Mesothelial cell of epicardium (in vitro differentiated cells): ENCODE measurements at regions not wholly inside any gene's neighbourhood (a gene's known extent, or its start where the extent isn't known, plus 50 kb on each side); places are given as distances from the start of the nearest gene placed in this dataset.

Experiments
- DNase-seq, 2 experiments: peaks; one replicate each; pipeline ENCODE4 v3.0.0; 2021; ENCODE audit warnings: low spot score in 2 of 2; ENCODE audit not compliant: unreplicated experiment in 2 of 2
- H3K27ac Mint-ChIP-seq: 2 replicates; pipeline ENCODE4 v1.8.0; 2021; ENCODE audit warnings: mixed read lengths
- H3K27me3 Mint-ChIP-seq: 2 replicates; pipeline ENCODE4 v1.8.0; 2021; ENCODE audit warnings: low read depth, mixed read lengths
- H3K36me3 Mint-ChIP-seq: 2 replicates; pipeline ENCODE4 v1.8.0; 2021; ENCODE audit warnings: mixed read lengths
- H3K4me1 Mint-ChIP-seq: 2 replicates; pipeline ENCODE4 v1.8.0; 2021; ENCODE audit warnings: mixed read lengths
- H3K4me3 Mint-ChIP-seq: 2 replicates; pipeline ENCODE4 v1.8.0; 2021; ENCODE audit warnings: mild to moderate bottlenecking, moderate library complexity, mixed read lengths
- H3K9me3 Mint-ChIP-seq: 2 replicates; pipeline ENCODE4 v1.8.0; 2021; ENCODE audit warnings: mixed read lengths
- CTCF ChIP-seq: fragments of 200-600 bp; sonication (generic); IDR thresholded peaks from one replicate; pipeline ENCODE4 v1.5.0; 2021; ENCODE audit warnings: antibody characterized with exemption; ENCODE audit not compliant: unreplicated experiment

GRCh38 chr20:12722091-12722490 lies 286.7 kb upstream of the SPTLC3 start:
- Mint-ChIP-seq H3K36me3 (no peaks in the 10 kb centered on the region), H3K4me1 (no peaks in the 10 kb centered on the region), H3K4me3 (no peak overlapping the region), H3K27me3 (peaks cover 61% of the 10 kb centered on the region), H3K27ac (no peak overlapping the region), H3K9me3 (peaks cover 4% of the 10 kb centered on the region)
- TF ChIP-seq CTCF = no peak
- DNase-seq = no peak

DNA sequence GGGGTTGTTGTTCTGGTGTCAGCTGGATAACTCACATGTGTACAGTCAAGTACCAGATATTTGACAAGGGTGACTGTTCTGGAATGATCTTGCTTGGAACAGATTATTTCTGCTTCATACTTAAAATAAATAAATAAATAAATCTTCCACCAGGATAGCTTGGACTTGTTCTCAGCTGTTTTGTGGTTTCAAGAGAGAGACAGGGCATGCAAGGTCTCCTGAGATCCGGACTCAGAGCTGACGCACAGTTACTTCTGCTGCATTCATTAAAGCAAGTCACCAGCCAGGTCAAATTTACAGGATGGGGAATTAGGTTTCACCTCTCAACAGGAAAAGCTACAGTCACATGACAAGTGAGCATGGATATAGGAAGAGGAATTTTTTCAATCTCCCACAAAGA lies 285.0 kb upstream of the SPTLC3 start:
- Mint-ChIP-seq H3K4me1 (no peaks in the 10 kb centered on the region), H3K27me3 (peaks cover 58% of the 10 kb centered on the region), H3K9me3 (peaks cover 4% of the 10 kb centered on the region)

GRCh38 chr20:12728782-12729181 lies 280.0 kb upstream of the SPTLC3 start:
- peaks cover 2% of the 10 kb centered on the region for H3K4me1 Mint-ChIP-seq
- no peak overlapping the region for H3K4me3 Mint-ChIP-seq
- DNase-seq = no peak
- H3K27ac Mint-ChIP-seq = no peak overlapping the region
- H3K9me3 Mint-ChIP-seq = peaks cover 3% of the 10 kb centered on the region
- no peaks in the 10 kb centered on the region for H3K36me3 Mint-ChIP-seq
- H3K27me3 Mint-ChIP-seq = peaks cover 21% of the 10 kb centered on the region
- no peak for TF ChIP-seq CTCF

More for the DNA sequence above, 285.0 kb upstream of the SPTLC3 start:
- Mint-ChIP-seq H3K36me3 (no peaks in the 10 kb centered on the region), H3K4me3 (no peak overlapping the region), H3K27ac (no peak overlapping the region)
- no peak for DNase-seq
- TF ChIP-seq CTCF = no peak

DNA sequence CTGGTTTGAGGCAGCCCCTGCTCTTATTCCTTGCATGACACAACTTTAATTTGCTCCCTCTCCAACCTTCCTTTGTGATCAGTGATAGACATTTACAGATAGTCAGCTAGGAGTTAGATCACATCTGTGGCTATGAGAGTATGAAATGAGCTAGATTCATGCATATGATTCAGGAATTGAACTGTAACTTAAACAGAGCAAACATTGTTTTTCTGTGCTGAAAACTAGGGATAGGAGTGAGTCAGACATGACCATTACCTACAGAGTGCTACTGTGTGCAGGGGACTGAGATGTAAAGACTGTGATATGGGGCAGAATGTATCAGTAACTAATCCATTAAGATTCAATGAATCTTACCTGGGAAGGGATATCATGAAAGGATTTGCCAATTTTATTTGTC lies 279.4 kb upstream of the SPTLC3 start:
- no peak for DNase-seq
- H3K36me3 Mint-ChIP-seq = no peaks in the 10 kb centered on the region
- no peak overlapping the region for H3K27ac Mint-ChIP-seq
- peaks cover 4% of the 10 kb centered on the region for H3K4me1 Mint-ChIP-seq
- peaks cover 20% of the 10 kb centered on the region for H3K27me3 Mint-ChIP-seq
- no peaks in the 10 kb centered on the region for H3K9me3 Mint-ChIP-seq
- no peak for TF ChIP-seq CTCF
- H3K4me3 Mint-ChIP-seq = no peak overlapping the region

DNA sequence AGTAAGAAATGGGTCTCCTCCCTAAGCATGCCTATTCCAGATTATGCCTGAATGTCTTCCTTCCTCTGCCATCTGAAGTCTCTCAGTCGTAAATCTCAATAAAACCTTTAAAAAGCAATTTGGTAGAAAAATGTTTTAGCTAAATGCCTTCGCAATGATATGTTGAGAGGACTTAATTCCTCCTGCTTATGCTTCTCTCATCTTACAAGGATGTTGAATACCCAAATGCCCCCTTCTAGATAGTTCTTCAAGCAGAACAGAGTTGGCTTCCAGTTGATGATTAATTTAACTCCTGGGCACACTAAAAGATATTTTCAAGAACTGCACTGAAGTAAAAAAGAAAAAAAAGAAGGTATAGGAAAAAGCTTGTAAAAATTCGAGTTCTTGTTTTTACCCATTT lies 275.0 kb upstream of the SPTLC3 start:
- no peaks in the 10 kb centered on the region for H3K36me3 Mint-ChIP-seq
- H3K27me3 Mint-ChIP-seq = peaks cover under 1% of the 10 kb centered on the region
- peaks cover 4% of the 10 kb centered on the region for H3K9me3 Mint-ChIP-seq
- peaks cover 9% of the 10 kb centered on the region for H3K4me1 Mint-ChIP-seq
- DNase-seq = no peak
- TF ChIP-seq CTCF = no peak
- no peak overlapping the region for H3K27ac Mint-ChIP-seq
- no peak overlapping the region for H3K4me3 Mint-ChIP-seq

- TF ChIP-seq CTCF = no peak
- H3K4me3 Mint-ChIP-seq = no peak overlapping the region
- H3K4me1 Mint-ChIP-seq = peaks cover 9% of the 10 kb centered on the region
- H3K36me3 Mint-ChIP-seq = no peaks in the 10 kb centered on the region
- H3K9me3 Mint-ChIP-seq = peaks cover 4% of the 10 kb centered on the region
- no peak overlapping the region for H3K27ac Mint-ChIP-seq
- DNase-seq = no peak
- H3K27me3 Mint-ChIP-seq = no peaks in the 10 kb centered on the region
Measured at GRCh38 chr20:12737497-12737896, 271.3 kb upstream of the SPTLC3 start.
